Naive thymus-derived CD8-positive, alpha-beta T cell (primary cell): ENCODE measurements at regions not wholly inside any gene's neighbourhood (a gene's known extent, or its start where the extent isn't known, plus 50 kb on each side); places are given as distances from the start of the nearest gene placed in this dataset.

Experiments
- ATAC-seq, 2 donors: fragments of 150-1000 bp; cut with Tn5 transposase in 1 of 2; sonication (Bioruptor Pico), chemical (Tn5 transposase) in 1 of 2; 1 replicate in 1 of 2; 2 replicates in 1 of 2; pipeline ENCODE4 v1.10.0; 2021; ENCODE audit warnings: mild to moderate bottlenecking in 2 of 2, moderate library complexity in 2 of 2
- POLR2A ChIA-PET: fragments of 350-600 bp; sonication (Branson Sonifier 250); formaldehyde crosslinking; loops from one replicate; lab custom pipeline; 2021; ENCODE audit warnings: antibody characterized with exemption; lab: Charles Lee
- DNase-seq, 10 donors: peaks; one replicate each; pipeline versions ENCODE4 v3.0.0 to v3.0.0-alpha.2; 2020 to 2022
- H3K27ac Mint-ChIP-seq, 10 donors: one replicate each; pipeline ENCODE4 v1.8.0; 2020 to 2022; ENCODE audit warnings: mild to moderate bottlenecking in 10 of 10, mixed read lengths in 10 of 10, moderate library complexity in 4 of 10, inconsistent platforms in 1 of 10
- H3K27me3 Mint-ChIP-seq, 5 donors: one replicate each; pipeline ENCODE4 v1.8.0; 2021 to 2022; ENCODE audit warnings: mixed read lengths in 5 of 5
- H3K36me3 Mint-ChIP-seq, 3 donors: one replicate each; pipeline ENCODE4 v1.8.0; 2020 to 2022; ENCODE audit warnings: mixed read lengths in 3 of 3, mild to moderate bottlenecking in 2 of 3, inconsistent platforms in 1 of 3
- H3K4me1 Mint-ChIP-seq, 4 donors: one replicate each; pipeline ENCODE4 v1.8.0; 2021 to 2022; ENCODE audit warnings: mixed read lengths in 4 of 4
- H3K4me3 Mint-ChIP-seq, 10 donors: one replicate each; pipeline ENCODE4 v1.8.0; 2020 to 2022; ENCODE audit warnings: mild to moderate bottlenecking in 10 of 10, mixed read lengths in 10 of 10, moderate library complexity in 6 of 10, inconsistent platforms in 1 of 10
- H3K9me3 Mint-ChIP-seq, 9 donors: one replicate each; pipeline ENCODE4 v1.8.0; 2020 to 2022; ENCODE audit warnings: mixed read lengths in 9 of 9, mild to moderate bottlenecking in 3 of 9, inconsistent platforms in 1 of 9, moderate library complexity in 1 of 9

DNA sequence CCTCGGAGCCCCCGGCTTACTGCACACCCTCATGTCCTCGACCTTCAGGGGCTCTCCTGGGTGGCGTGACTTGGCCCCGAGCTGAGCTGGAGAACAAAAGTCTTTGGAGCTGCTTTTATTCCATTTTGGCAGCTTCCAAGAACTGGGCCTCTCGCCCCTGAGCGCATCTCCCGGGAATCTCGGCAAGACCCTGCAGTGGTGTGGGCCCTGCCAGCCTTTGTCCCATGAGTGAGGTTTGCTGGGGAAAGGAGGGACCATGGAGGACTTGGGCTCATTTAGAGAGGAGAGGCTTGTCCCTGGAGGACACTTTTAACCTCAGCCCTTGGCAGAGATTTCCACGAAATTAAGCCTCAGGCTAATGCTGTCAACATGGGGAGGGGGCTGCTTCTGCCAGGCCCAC, 62.3 kb upstream of the SLCO4A1 start:
- ATAC-seq (no peak), DNase-seq (no peak)
- H3K27me3 Mint-ChIP-seq: peaks cover 23 to 79% (median 43%) of the 10 kb centered on the region in 5 donors
- H3K4me3 Mint-ChIP-seq: no peak overlapping the region
- peak overlapping the region in 1 of 10 donors; percentile 77 for H3K27ac Mint-ChIP-seq
- peaks cover 0 to 2% (median 0%) of the 10 kb centered on the region in 9 donors for H3K9me3 Mint-ChIP-seq
- peaks cover 0 to 8% (median 0%) of the 10 kb centered on the region in 4 donors for H3K4me1 Mint-ChIP-seq
- peaks cover 0 to 6% (median 0%) of the 10 kb centered on the region in 3 donors for H3K36me3 Mint-ChIP-seq
- POLR2A ChIA-PET: interaction anchor here (1.0 kb wide), 1 partner anchor 11 kb away, joined by 3 read pairs; no protein-coding TSS in a partner anchor

DNA sequence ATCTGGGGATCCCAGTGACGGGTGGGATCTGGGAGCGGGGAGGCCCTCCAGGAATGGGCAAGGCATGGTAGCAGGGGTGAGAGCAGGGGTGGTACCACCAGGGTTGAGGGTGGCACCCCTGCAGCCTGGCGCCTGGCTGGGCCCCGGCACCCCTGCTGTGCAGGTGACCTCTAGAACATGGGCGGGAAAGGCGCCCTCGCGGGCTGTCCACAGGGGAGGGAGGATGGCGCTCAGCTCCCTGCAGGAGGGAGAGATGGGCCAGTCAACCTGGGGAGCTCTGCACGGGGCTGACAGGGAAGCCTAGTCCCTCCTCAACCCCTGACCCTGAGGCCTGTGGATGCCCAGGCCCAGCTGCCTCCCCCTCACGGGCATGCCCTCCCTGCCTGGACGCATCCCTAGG, 61.6 kb upstream of the SLCO4A1 start:
- Mint-ChIP-seq H3K27ac (no peak overlapping the region), H3K4me3 (no peak overlapping the region), H3K9me3 (peaks cover 0 to 3% (median 0%) of the 10 kb centered on the region in 9 donors), H3K36me3 (peaks cover 0 to 6% (median 0%) of the 10 kb centered on the region in 3 donors), H3K27me3 (peaks cover 26 to 79% (median 46%) of the 10 kb centered on the region in 5 donors), H3K4me1 (peaks cover 0 to 8% (median 0%) of the 10 kb centered on the region in 4 donors)
- DNase-seq (no peak), ATAC-seq (no peak)
- POLR2A ChIA-PET: no interaction called here

DNA sequence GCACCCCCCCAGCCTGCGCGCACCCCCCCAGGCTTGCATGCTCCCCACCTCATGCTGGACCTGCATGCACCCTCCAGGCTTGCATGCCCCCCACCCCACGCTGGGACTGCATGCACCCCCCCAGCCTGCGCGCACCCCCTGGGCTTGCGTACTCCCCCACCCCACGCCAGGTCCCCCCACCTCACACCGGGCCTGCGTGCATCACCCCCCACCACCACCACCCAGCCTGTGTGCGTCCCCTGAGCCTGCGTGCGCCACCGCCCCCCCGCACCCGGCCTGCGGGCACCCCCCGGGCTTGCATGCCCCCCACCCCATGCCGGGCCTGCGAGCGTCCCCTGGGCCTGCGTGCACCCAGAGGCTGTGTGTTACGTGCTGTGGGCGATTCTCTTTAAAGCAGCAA, 61.0 kb upstream of the SLCO4A1 start:
- H3K36me3 Mint-ChIP-seq: peaks cover 0 to 6% (median 0%) of the 10 kb centered on the region in 3 donors
- peaks cover 0 to 8% (median 0%) of the 10 kb centered on the region in 4 donors for H3K4me1 Mint-ChIP-seq
- H3K4me3 Mint-ChIP-seq: no peak overlapping the region
- peaks cover 0 to 3% (median 0%) of the 10 kb centered on the region in 9 donors for H3K9me3 Mint-ChIP-seq
- H3K27me3 Mint-ChIP-seq: peaks cover 26 to 80% (median 46%) of the 10 kb centered on the region in 5 donors
- DNase-seq: no peak
- POLR2A ChIA-PET: no interaction called here
- no peak overlapping the region for H3K27ac Mint-ChIP-seq
- ATAC-seq: no peak

DNA sequence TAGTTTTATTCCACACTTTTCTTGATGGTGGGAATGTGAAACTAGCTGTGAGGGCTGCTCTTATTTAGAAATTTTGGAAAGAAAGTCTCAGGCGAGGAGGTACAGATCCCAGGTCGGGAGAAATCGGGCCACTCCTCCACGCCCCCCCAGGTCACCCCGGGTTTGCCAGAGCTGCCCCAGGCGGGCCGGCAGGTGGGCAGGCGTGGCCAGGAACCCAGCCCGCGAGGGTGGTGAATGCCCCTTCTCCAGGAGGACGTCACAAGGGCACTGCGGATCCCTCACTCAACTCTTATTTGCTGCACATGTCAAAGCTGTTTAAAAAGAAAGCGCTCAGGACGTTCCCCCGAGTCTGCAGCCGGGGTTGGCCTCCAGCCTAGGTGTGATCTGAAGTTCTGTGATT, 60.5 kb upstream of the SLCO4A1 start:
- POLR2A ChIA-PET: no interaction called here
- H3K4me1 Mint-ChIP-seq: peaks cover 0 to 8% (median 0%) of the 10 kb centered on the region in 4 donors
- H3K27ac Mint-ChIP-seq: no peak overlapping the region
- peaks cover 0 to 6% (median 0%) of the 10 kb centered on the region in 3 donors for H3K36me3 Mint-ChIP-seq
- DNase-seq (no peak), ATAC-seq (no peak)
- no peak overlapping the region for H3K4me3 Mint-ChIP-seq
- peaks cover 0 to 3% (median 0%) of the 10 kb centered on the region in 9 donors for H3K9me3 Mint-ChIP-seq
- H3K27me3 Mint-ChIP-seq: peaks cover 26 to 79% (median 43%) of the 10 kb centered on the region in 5 donors

GRCh38 chr20:62583424-62583920, 58.8 kb upstream of the SLCO4A1 start:
- H3K27ac Mint-ChIP-seq: no peak overlapping the region
- peaks cover 0 to 6% (median 0%) of the 10 kb centered on the region in 3 donors for H3K36me3 Mint-ChIP-seq
- POLR2A ChIA-PET: no interaction called here
- DNase-seq (no peak), ATAC-seq (no peak)
- H3K4me1 Mint-ChIP-seq: peaks cover 0 to 8% (median 0%) of the 10 kb centered on the region in 4 donors
- peaks cover 0 to 3% (median 0%) of the 10 kb centered on the region in 9 donors for H3K9me3 Mint-ChIP-seq
- H3K4me3 Mint-ChIP-seq: no peak overlapping the region
- H3K27me3 Mint-ChIP-seq: peaks cover 23 to 77% (median 44%) of the 10 kb centered on the region in 5 donors

GRCh38 chr20:62584671-62585460, 57.4 kb upstream of the SLCO4A1 start:
- no peaks in the 10 kb centered on the region for H3K4me1 Mint-ChIP-seq
- H3K27ac Mint-ChIP-seq: no peak overlapping the region
- no peak for DNase-seq
- H3K27me3 Mint-ChIP-seq: peaks cover 14 to 69% (median 31%) of the 10 kb centered on the region in 5 donors
- H3K36me3 Mint-ChIP-seq: peaks cover 0 to under 1% (median 0%) of the 10 kb centered on the region in 3 donors
- peaks cover 0 to 3% (median 0%) of the 10 kb centered on the region in 9 donors for H3K9me3 Mint-ChIP-seq
- no peak overlapping the region for H3K4me3 Mint-ChIP-seq
- POLR2A ChIA-PET: no interaction called here
- no peak for ATAC-seq

DNA sequence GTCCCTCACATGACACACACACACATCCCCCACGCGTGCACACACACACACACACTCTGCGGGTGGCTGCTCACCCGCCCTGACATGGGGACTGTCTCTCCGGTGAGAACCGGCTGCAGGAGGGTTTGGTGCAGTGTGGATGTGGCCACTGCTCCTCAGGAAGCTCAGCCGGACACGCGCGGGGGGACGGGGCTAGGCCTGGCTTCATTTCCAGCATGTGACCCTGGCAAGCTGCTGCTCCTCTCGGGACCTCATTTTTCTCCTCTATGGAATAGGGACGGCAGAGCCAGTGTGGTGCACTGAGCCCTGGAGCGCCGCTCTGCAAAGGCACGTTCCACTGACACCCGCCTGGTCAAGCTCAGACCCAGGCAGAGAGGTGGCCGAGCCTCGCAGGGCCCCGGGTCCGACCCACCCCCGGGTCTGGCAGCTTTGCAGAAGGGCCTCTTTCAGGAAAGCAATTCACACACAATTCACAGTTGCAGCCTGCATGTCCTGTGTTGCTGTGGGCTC, 56.8 kb upstream of the SLCO4A1 start:
- H3K9me3 Mint-ChIP-seq: peaks cover 0 to 3% (median 0%) of the 10 kb centered on the region in 9 donors
- no peaks in the 10 kb centered on the region for H3K4me1 Mint-ChIP-seq
- no peak for ATAC-seq
- no peak for DNase-seq
- no peaks in the 10 kb centered on the region for H3K36me3 Mint-ChIP-seq
- H3K27ac Mint-ChIP-seq: no peak overlapping the region
- H3K27me3 Mint-ChIP-seq: peaks cover 10 to 66% (median 30%) of the 10 kb centered on the region in 5 donors
- POLR2A ChIA-PET: no interaction called here
- no peak overlapping the region for H3K4me3 Mint-ChIP-seq

DNA sequence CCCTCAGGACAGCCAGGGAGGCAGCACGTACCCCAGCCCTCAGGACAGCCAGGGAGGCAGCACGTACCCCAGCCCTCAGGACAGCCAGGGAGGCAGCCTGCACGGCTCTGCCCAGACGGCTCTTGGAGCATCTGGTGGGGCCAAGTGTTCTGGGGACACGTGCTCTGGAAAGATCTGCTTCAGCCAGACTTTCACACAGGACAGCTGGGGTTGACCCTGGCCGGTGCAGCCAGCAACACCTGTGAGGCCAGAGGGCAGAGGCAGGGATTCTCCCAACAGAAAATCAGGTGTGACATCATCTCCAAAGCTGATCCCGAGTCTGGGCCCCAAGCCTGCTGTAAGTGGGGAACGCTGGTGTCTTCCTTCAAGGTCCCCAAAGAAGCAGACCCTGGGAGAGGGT, 55.5 kb upstream of the SLCO4A1 start:
- POLR2A ChIA-PET: no interaction called here
- H3K27me3 Mint-ChIP-seq: peaks cover 13 to 69% (median 39%) of the 10 kb centered on the region in 5 donors
- peaks cover 0 to 3% (median 0%) of the 10 kb centered on the region in 9 donors for H3K9me3 Mint-ChIP-seq
- H3K4me3 Mint-ChIP-seq: no peak overlapping the region
- no peaks in the 10 kb centered on the region for H3K4me1 Mint-ChIP-seq
- no peaks in the 10 kb centered on the region for H3K36me3 Mint-ChIP-seq
- H3K27ac Mint-ChIP-seq: no peak overlapping the region
- ATAC-seq: no peak
- DNase-seq: no peak

DNA sequence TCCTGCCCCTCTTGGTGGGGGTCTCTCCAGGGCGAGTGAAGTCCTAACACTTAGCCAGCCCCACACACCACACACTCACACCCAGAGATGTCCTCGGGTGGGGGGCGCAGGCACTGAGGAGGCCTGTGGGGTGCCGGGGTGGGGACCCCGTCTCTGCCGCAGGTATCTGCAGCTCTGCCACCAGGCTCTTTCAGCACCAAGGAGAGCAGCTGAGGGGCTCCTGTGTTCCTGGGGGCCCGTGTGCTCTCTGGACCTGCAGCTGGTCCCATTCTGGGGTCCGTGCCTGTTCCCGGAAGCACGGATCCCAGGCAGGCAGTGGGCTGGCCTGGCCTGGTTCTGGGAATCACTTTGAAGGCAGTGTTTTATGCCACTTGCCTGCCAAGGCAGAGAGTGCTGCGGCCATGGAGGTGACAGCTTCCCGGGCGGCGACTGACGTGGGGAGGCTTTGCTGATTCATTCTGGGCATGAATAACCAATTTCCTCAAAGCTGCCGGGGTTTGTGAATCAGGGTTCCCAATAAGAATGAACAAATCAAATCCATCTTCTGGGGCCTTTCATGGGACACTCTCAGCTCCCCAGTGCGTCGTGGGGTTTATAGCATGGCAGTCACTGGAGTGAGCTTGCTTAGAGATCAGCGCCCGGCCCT, 54.4 kb upstream of the SLCO4A1 start:
- Mint-ChIP-seq H3K27ac (no peak overlapping the region), H3K4me3 (no peak overlapping the region), H3K36me3 (no peaks in the 10 kb centered on the region), H3K27me3 (peaks cover 12 to 65% (median 45%) of the 10 kb centered on the region in 5 donors), H3K9me3 (peaks cover 0 to 3% (median 0%) of the 10 kb centered on the region in 9 donors), H3K4me1 (peaks cover 0 to 2% (median 0%) of the 10 kb centered on the region in 4 donors)
- POLR2A ChIA-PET: no interaction called here
- no peak for ATAC-seq
- no peak for DNase-seq

DNA sequence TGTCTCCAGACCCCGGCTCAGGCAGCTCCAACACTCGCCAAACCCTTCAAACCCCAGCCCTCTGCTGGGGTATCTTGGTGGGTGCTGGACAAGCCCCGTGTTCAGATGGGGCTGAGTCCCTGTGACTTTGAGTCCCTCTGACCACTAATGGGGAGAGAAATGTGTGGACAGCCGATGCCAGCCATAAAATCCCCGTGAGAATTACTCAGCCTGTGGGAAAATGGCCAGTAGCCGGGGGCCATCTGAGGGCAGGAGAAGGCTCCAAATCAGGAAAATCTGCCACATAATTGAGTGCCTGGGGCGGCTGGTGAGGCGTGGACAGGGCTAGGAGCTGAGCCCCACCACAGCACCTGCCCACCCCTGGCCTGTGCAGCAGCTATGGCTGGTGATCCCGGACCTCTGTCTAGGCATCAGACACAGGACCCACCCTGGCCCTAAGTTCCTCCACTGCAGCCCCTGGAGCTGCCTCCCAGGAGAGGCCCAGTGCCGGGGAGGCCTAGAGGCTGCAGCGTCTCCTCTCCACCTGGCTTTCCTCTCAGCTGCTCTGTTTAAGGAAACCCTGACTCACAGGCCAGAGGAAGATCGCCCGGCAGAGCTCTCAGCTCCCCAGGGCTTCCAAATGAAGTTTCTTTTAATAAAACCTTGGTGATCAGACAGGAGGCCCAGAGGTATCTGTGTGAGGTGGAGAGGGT, 53.7 kb upstream of the SLCO4A1 start:
- Mint-ChIP-seq H3K27me3 (peaks cover 8 to 61% (median 43%) of the 10 kb centered on the region in 5 donors), H3K9me3 (peaks cover 0 to 3% (median 0%) of the 10 kb centered on the region in 9 donors), H3K4me1 (peaks cover 0 to 2% (median 0%) of the 10 kb centered on the region in 4 donors), H3K27ac (no peak overlapping the region), H3K4me3 (no peak overlapping the region), H3K36me3 (no peaks in the 10 kb centered on the region)
- DNase-seq (no peak), ATAC-seq (no peak)
- POLR2A ChIA-PET: no interaction called here

DNA sequence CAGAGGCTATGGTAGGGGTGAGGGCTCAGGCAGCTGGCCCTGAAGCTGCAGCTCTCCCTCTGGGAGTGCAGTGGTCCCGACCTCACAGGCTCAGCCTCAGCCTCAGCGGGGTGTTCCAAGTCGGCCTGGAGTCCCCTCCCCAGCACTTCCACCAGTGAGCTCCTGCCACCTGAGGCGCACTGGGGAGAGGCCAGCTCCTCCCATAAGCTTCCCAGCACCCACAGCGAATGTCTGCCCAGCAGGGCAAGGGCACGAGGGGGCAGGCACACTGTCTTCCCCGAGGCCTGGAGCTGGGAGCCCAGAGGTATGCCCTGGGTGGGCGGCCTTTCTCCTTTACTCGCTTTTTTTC, 53.2 kb upstream of the SLCO4A1 start:
- Mint-ChIP-seq H3K27ac (no peak overlapping the region), H3K4me1 (peaks cover 0 to 2% (median 0%) of the 10 kb centered on the region in 4 donors), H3K27me3 (peaks cover 8 to 61% (median 40%) of the 10 kb centered on the region in 5 donors), H3K36me3 (no peaks in the 10 kb centered on the region), H3K9me3 (peaks cover 0 to 3% (median 0%) of the 10 kb centered on the region in 9 donors), H3K4me3 (no peak overlapping the region)
- ATAC-seq (no peak), DNase-seq (no peak)
- POLR2A ChIA-PET: no interaction called here

DNA sequence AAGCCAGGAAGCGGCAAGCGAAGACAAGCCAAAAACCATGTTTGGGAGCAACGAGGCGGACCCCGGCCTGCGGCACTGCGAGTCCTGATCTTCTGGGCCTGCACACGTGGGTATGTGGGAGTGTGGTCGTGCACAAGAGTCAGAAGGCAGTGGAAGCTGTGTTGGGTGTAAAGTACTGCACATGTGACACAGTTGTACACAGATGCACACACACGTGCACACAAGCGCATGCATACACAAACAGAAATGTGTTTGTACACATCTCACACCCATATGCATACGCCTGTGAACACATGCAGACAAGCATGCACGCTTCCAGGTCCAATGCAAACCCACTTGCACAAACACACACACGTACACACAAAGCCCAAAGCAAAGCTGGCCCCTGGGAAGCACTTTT, 52.6 kb upstream of the SLCO4A1 start:
- ATAC-seq: no peak
- POLR2A ChIA-PET: no interaction called here
- DNase-seq: no peak
- H3K9me3 Mint-ChIP-seq: peaks cover 0 to 3% (median 0%) of the 10 kb centered on the region in 9 donors
- no peaks in the 10 kb centered on the region for H3K36me3 Mint-ChIP-seq
- H3K4me1 Mint-ChIP-seq: peaks cover 0 to 2% (median 0%) of the 10 kb centered on the region in 4 donors
- H3K4me3 Mint-ChIP-seq: no peak overlapping the region
- H3K27ac Mint-ChIP-seq: no peak overlapping the region
- H3K27me3 Mint-ChIP-seq: peaks cover 9 to 61% (median 38%) of the 10 kb centered on the region in 5 donors
